ENCODE measurements at regions not wholly inside any gene's neighbourhood (a gene's known extent, or its start where the extent isn't known, plus 50 kb on each side); places are given as distances from the start of the nearest gene placed in this dataset.

- Mint-ChIP-seq H3K4me3 (no peak overlapping the region), H3K4me1 (no peaks in the 10 kb centered on the region), H3K9me3 (ENCODE audit: insufficient read depth) (peaks cover 3% of the 10 kb centered on the region), H3K27me3 (no peaks in the 10 kb centered on the region), H3K27ac (no peak overlapping the region)
- intact Hi-C loops (cut with micrococcal nuclease), result no loop called here
- H3K9ac ChIP-seq (ENCODE audit: low read length), result no peak overlapping the region
- DNase-seq (no peak), ATAC-seq (ENCODE audit: low read depth) (no peak)
- no peak overlapping the region for H2AFZ ChIP-seq (ENCODE audit: insufficient read depth, low read depth, low read length, poor library complexity, severe bottlenecking)
- 90% methylated on average over 2 of the region's 4 CpGs for WGBS (ENCODE audit: insufficient coverage)
- CTCF ChIA-PET, result no interaction called here
- TF ChIP-seq CTCF (IDR thresholded peaks at IDR 0.05) (no peak), EZH2 (IDR thresholded peaks at IDR 0.05; ENCODE audit: borderline replicate concordance, insufficient read depth, low read depth, low read length, poor library complexity, severe bottlenecking) (no peak)
- H3K9me3 ChIP-seq (ENCODE audit: control extremely low read depth in 1 of 3, control insufficient read depth in 2 of 3, insufficient read depth in 1 of 3, low read length in 2 of 3), result peaks cover 0 to 6% (median 0%) of the 10 kb centered on the region in 3 donors
- H4K20me1 ChIP-seq (ENCODE audit: control insufficient read depth, insufficient read depth, low read length, poor library complexity, severe bottlenecking), result no peaks in the 10 kb centered on the region
- H3K4me1 ChIP-seq (ENCODE audit: control insufficient read depth in 2 of 2, insufficient read depth in 2 of 2, low read length in 2 of 2), result no peaks in the 10 kb centered on the region
- H3K27ac ChIP-seq (ENCODE audit: low read length in 2 of 2), result no peak overlapping the region
- no peak overlapping the region for H3K4me3 ChIP-seq (ENCODE audit: control extremely low read depth in 1 of 5, extremely low read depth in 1 of 5, insufficient read depth in 1 of 5, low read depth in 2 of 5, low read length in 4 of 5)
- POLR2A ChIA-PET, result no interaction called here
- no peak overlapping the region for H3K4me2 ChIP-seq (replicated peaks; ENCODE audit: low read depth, low read length, poor library complexity, severe bottlenecking)
- H3K36me3 ChIP-seq (replicated peaks in 1 of 2; ENCODE audit: control extremely low read depth in 1 of 2, control insufficient read depth in 1 of 2, extremely low read depth in 1 of 2, insufficient read depth in 2 of 2, low read length in 1 of 2), result no peaks in the 10 kb centered on the region
- H3K27me3 ChIP-seq (replicated peaks in 1 of 4; ENCODE audit: control extremely low read depth in 1 of 4, control insufficient read depth in 3 of 4, insufficient read depth in 4 of 4, low read length in 3 of 4), result no peaks in the 10 kb centered on the region
- H3K79me2 ChIP-seq (ENCODE audit: control insufficient read depth, insufficient read depth, low read length), result no peaks in the 10 kb centered on the region
Observed at GRCh38 chr18:28366676-28367075, 189.7 kb upstream of the CDH2 start.

GRCh38 chr18:28365411-28365831, 188.5 kb upstream of the CDH2 start:
- no peak overlapping the region for H3K27ac Mint-ChIP-seq
- CTCF ChIA-PET, result no interaction called here
- no peaks in the 10 kb centered on the region for H3K36me3 ChIP-seq (replicated peaks in 1 of 2; ENCODE audit: control extremely low read depth in 1 of 2, control insufficient read depth in 1 of 2, extremely low read depth in 1 of 2, insufficient read depth in 2 of 2, low read length in 1 of 2)
- POLR2A ChIA-PET, result no interaction called here
- intact Hi-C loops (cut with micrococcal nuclease), result no loop called here
- no peaks in the 10 kb centered on the region for H3K79me2 ChIP-seq (ENCODE audit: control insufficient read depth, insufficient read depth, low read length)
- H4K20me1 ChIP-seq (ENCODE audit: control insufficient read depth, insufficient read depth, low read length, poor library complexity, severe bottlenecking), result no peaks in the 10 kb centered on the region
- ATAC-seq (ENCODE audit: low read depth) (no peak), DNase-seq (no peak)
- peaks cover 3% of the 10 kb centered on the region for H3K9me3 Mint-ChIP-seq (ENCODE audit: insufficient read depth)
- H3K27me3 ChIP-seq (replicated peaks in 1 of 4; ENCODE audit: control extremely low read depth in 1 of 4, control insufficient read depth in 3 of 4, insufficient read depth in 4 of 4, low read length in 3 of 4), result no peaks in the 10 kb centered on the region
- no peaks in the 10 kb centered on the region for H3K27me3 Mint-ChIP-seq
- H3K4me1 ChIP-seq (ENCODE audit: control insufficient read depth in 2 of 2, insufficient read depth in 2 of 2, low read length in 2 of 2), result no peaks in the 10 kb centered on the region
- no peak overlapping the region for H3K9ac ChIP-seq (ENCODE audit: low read length)
- no peak overlapping the region for H3K27ac ChIP-seq (ENCODE audit: low read length in 2 of 2)
- no peaks in the 10 kb centered on the region for H3K4me1 Mint-ChIP-seq
- H2AFZ ChIP-seq (ENCODE audit: insufficient read depth, low read depth, low read length, poor library complexity, severe bottlenecking), result no peak overlapping the region
- H3K4me3 ChIP-seq (ENCODE audit: control extremely low read depth in 1 of 5, extremely low read depth in 1 of 5, insufficient read depth in 1 of 5, low read depth in 2 of 5, low read length in 4 of 5), result no peak overlapping the region
- no peak overlapping the region for H3K4me2 ChIP-seq (replicated peaks; ENCODE audit: low read depth, low read length, poor library complexity, severe bottlenecking)
- no peak for TF ChIP-seq CTCF (IDR thresholded peaks at IDR 0.05)
- no peak for TF ChIP-seq EZH2 (IDR thresholded peaks at IDR 0.05; ENCODE audit: borderline replicate concordance, insufficient read depth, low read depth, low read length, poor library complexity, severe bottlenecking)
- H3K9me3 ChIP-seq (ENCODE audit: control extremely low read depth in 1 of 3, control insufficient read depth in 2 of 3, insufficient read depth in 1 of 3, low read length in 2 of 3), result peaks cover 0 to 6% (median 0%) of the 10 kb centered on the region in 3 donors
- no peak overlapping the region for H3K4me3 Mint-ChIP-seq
- WGBS (ENCODE audit: insufficient coverage), result no CpG with 5 or more reads among the region's 1 CpG

Measured in B cell (primary cell).